Naive thymus-derived CD4-positive, alpha-beta T cell (primary cell): ENCODE measurements at regions not wholly inside any gene's neighbourhood (a gene's known extent, or its start where the extent isn't known, plus 50 kb on each side); places are given as distances from the start of the nearest gene placed in this dataset.

Source experiments
- ATAC-seq: fragments of 150-1000 bp; cut with Tn5 transposase; 2 replicates; pipeline ENCODE4 v1.10.0; 2021; ENCODE audit warnings: mild to moderate bottlenecking, moderate library complexity
- CTCF ChIA-PET: fragments of 350-600 bp; sonication (Branson Sonifier 250); formaldehyde crosslinking; loops from one replicate; lab custom pipeline; 2021; ENCODE audit warnings: antibody characterized with exemption; lab: Charles Lee
- POLR2A ChIA-PET: fragments of 350-600 bp; sonication (Branson Sonifier 250); formaldehyde crosslinking; loops from one replicate; lab custom pipeline; 2021; ENCODE audit warnings: antibody characterized with exemption, inconsistent platforms; lab: Charles Lee
- DNase-seq, 9 donors: peaks; one replicate each; pipeline versions ENCODE4 v3.0.0 to v3.0.0-alpha.2; 2020 to 2022; ENCODE audit warnings: mixed read lengths in 1 of 9
- H3K27ac ChIP-seq: one replicate; pipeline ENCODE4 v1.7.0; 2013; ENCODE audit warnings: mild to moderate bottlenecking, low read depth, low read length, moderate library complexity
- H3K27me3 ChIP-seq, 2 donors: one replicate each; pipeline ENCODE4 v1.7.0; 2013; ENCODE audit warnings: low read length in 2 of 2, mild to moderate bottlenecking in 2 of 2, moderate library complexity in 2 of 2; ENCODE audit not compliant: control insufficient read depth in 2 of 2, insufficient read depth in 2 of 2
- H3K36me3 ChIP-seq, 3 experiments: 1 replicate in 2 of 3; 2 replicates in 1 of 3; pipeline ENCODE4 v1.7.0; 2013; ENCODE audit warnings: low read length in 3 of 3, mild to moderate bottlenecking in 3 of 3, moderate library complexity in 1 of 3; ENCODE audit not compliant: insufficient read depth in 3 of 3, control insufficient read depth in 2 of 3
- H3K4me1 ChIP-seq, 2 donors: one replicate each; pipeline ENCODE4 v1.7.0; 2013; ENCODE audit warnings: low read length in 2 of 2, mild to moderate bottlenecking in 2 of 2, moderate library complexity in 1 of 2; ENCODE audit not compliant: control insufficient read depth in 2 of 2, insufficient read depth in 2 of 2
- H3K4me3 ChIP-seq: 2 replicates; pipeline ENCODE4 v1.7.0; 2013; ENCODE audit warnings: mild to moderate bottlenecking, low read length
- H3K9me3 ChIP-seq, 3 experiments: 1 replicate in 2 of 3; 2 replicates in 1 of 3; pipeline ENCODE4 v1.7.0; 2013; ENCODE audit warnings: low read length in 3 of 3; ENCODE audit not compliant: control insufficient read depth in 2 of 3
- H3K27ac Mint-ChIP-seq, 9 donors: one replicate each; pipeline ENCODE4 v1.8.0; 2020 to 2022; ENCODE audit warnings: mixed read lengths in 9 of 9, mild to moderate bottlenecking in 8 of 9, moderate library complexity in 5 of 9, inconsistent platforms in 2 of 9
- H3K27me3 Mint-ChIP-seq, 5 donors: one replicate each; pipeline ENCODE4 v1.8.0; 2021 to 2022; ENCODE audit warnings: mixed read lengths in 5 of 5, mild to moderate bottlenecking in 1 of 5
- H3K36me3 Mint-ChIP-seq, 5 donors: one replicate each; pipeline ENCODE4 v1.8.0; 2020 to 2022; ENCODE audit warnings: mixed read lengths in 5 of 5, mild to moderate bottlenecking in 3 of 5, inconsistent platforms in 1 of 5
- H3K4me1 Mint-ChIP-seq, 7 donors: one replicate each; pipeline ENCODE4 v1.8.0; 2020 to 2022; ENCODE audit warnings: mixed read lengths in 7 of 7, mild to moderate bottlenecking in 3 of 7, inconsistent platforms in 1 of 7
- H3K4me3 Mint-ChIP-seq, 10 donors: one replicate each; pipeline ENCODE4 v1.8.0; 2020 to 2022; ENCODE audit warnings: mild to moderate bottlenecking in 10 of 10, mixed read lengths in 10 of 10, moderate library complexity in 6 of 10, inconsistent platforms in 2 of 10
- H3K9me3 Mint-ChIP-seq, 11 donors: one replicate each; pipeline ENCODE4 v1.8.0; 2020 to 2022; ENCODE audit warnings: mixed read lengths in 11 of 11, mild to moderate bottlenecking in 4 of 11, inconsistent platforms in 1 of 11, moderate library complexity in 1 of 11
- intact Hi-C, 2 donors: fragments of 100-400 bp; cut with micrococcal nuclease; formaldehyde crosslinking; loops; one replicate each; pipeline ENCODE4 v1.15.1; 2023

- DNase-seq (no peak), ATAC-seq (no peak)
- Mint-ChIP-seq H3K4me3 (no peak overlapping the region), H3K27ac (no peak overlapping the region), H3K9me3 (peaks cover 0 to 22% (median 6%) of the 10 kb centered on the region in 11 donors), H3K27me3 (peaks cover 0 to 9% (median 4%) of the 10 kb centered on the region in 5 donors), H3K4me1 (no peaks in the 10 kb centered on the region), H3K36me3 (peaks cover 0 to 3% (median 0%) of the 10 kb centered on the region in 5 donors)
- ChIA-PET POLR2A (no interaction called here), CTCF (no interaction called here)
- Histone ChIP-seq H3K4me3 (no peak overlapping the region), H3K4me1 (no peaks in the 10 kb centered on the region), H3K9me3 (no peaks in the 10 kb centered on the region), H3K27ac (no peak overlapping the region), H3K27me3 (no peaks in the 10 kb centered on the region), H3K36me3 (no peaks in the 10 kb centered on the region)
- intact Hi-C loops = no loop called here
These were observed 206.6 kb upstream of the KLHL29 start for GRCh38 chr2:23178396-23178795.

GRCh38 chr2:23183733-23184132, 201.2 kb upstream of the KLHL29 start:
- DNase-seq = no peak
- ChIA-PET CTCF (no interaction called here), POLR2A (no interaction called here)
- H3K36me3 Mint-ChIP-seq = peaks cover 0 to 3% (median 0%) of the 10 kb centered on the region in 5 donors
- no peaks in the 10 kb centered on the region for H3K4me1 Mint-ChIP-seq
- H3K4me3 ChIP-seq = no peak overlapping the region
- intact Hi-C loops = no loop called here
- H3K27me3 Mint-ChIP-seq = peaks cover 0 to 17% (median 3%) of the 10 kb centered on the region in 5 donors
- no peaks in the 10 kb centered on the region for H3K4me1 ChIP-seq
- no peak for ATAC-seq
- no peak overlapping the region for H3K27ac Mint-ChIP-seq
- H3K4me3 Mint-ChIP-seq = no peak overlapping the region
- no peaks in the 10 kb centered on the region for H3K27me3 ChIP-seq
- no peaks in the 10 kb centered on the region for H3K9me3 ChIP-seq
- peaks cover 0 to 19% (median 4%) of the 10 kb centered on the region in 11 donors for H3K9me3 Mint-ChIP-seq
- H3K36me3 ChIP-seq = no peaks in the 10 kb centered on the region
- H3K27ac ChIP-seq = no peak overlapping the region

- ChIA-PET CTCF (no interaction called here), POLR2A (no interaction called here)
- H3K9me3 Mint-ChIP-seq = peaks cover 0 to 17% (median 6%) of the 10 kb centered on the region in 11 donors
- intact Hi-C loops = loop anchor here in 1 of 2 donors (5.0 kb wide), 1 partner anchor 264 kb away; no protein-coding TSS in a partner anchor
- H3K36me3 ChIP-seq = no peaks in the 10 kb centered on the region
- H3K4me3 ChIP-seq = no peak overlapping the region
- H3K27ac Mint-ChIP-seq = no peak overlapping the region
- H3K27ac ChIP-seq = no peak overlapping the region
- H3K27me3 ChIP-seq = no peaks in the 10 kb centered on the region
- H3K4me1 ChIP-seq = no peaks in the 10 kb centered on the region
- peaks cover 0 to 5% (median 0%) of the 10 kb centered on the region in 3 experiments for H3K9me3 ChIP-seq
- ATAC-seq (no peak), DNase-seq (no peak)
- H3K4me3 Mint-ChIP-seq = no peak overlapping the region
- H3K4me1 Mint-ChIP-seq = no peaks in the 10 kb centered on the region
- no peaks in the 10 kb centered on the region for H3K36me3 Mint-ChIP-seq
- peaks cover 0 to 31% (median 11%) of the 10 kb centered on the region in 5 donors for H3K27me3 Mint-ChIP-seq
These were observed 186.5 kb upstream of the KLHL29 start for GRCh38 chr2:23198316-23199114.

GRCh38 chr2:23199115-23199918, 185.7 kb upstream of the KLHL29 start:
- Mint-ChIP-seq H3K4me1 (no peaks in the 10 kb centered on the region), H3K36me3 (no peaks in the 10 kb centered on the region), H3K27me3 (peaks cover 0 to 31% (median 11%) of the 10 kb centered on the region in 5 donors), H3K27ac (no peak overlapping the region), H3K9me3 (peaks cover 0 to 17% (median 6%) of the 10 kb centered on the region in 11 donors), H3K4me3 (no peak overlapping the region)
- ChIA-PET CTCF (no interaction called here), POLR2A (no interaction called here)
- DNase-seq (no peak), ATAC-seq (no peak)
- Histone ChIP-seq H3K27me3 (no peaks in the 10 kb centered on the region), H3K4me1 (no peaks in the 10 kb centered on the region), H3K4me3 (no peak overlapping the region), H3K36me3 (no peaks in the 10 kb centered on the region), H3K9me3 (peaks cover 0 to 5% (median 0%) of the 10 kb centered on the region in 3 experiments), H3K27ac (no peak overlapping the region)
- intact Hi-C loops = loop anchor here in 1 of 2 donors (5.0 kb wide), 1 partner anchor 263 kb away; no protein-coding TSS in a partner anchor

GRCh38 chr2:23200068-23200786, 184.8 kb upstream of the KLHL29 start:
- CTCF ChIA-PET = no interaction called here

GRCh38 chr2:23200787-23201114, 184.2 kb upstream of the KLHL29 start:
- DNase-seq = no peak
- H3K36me3 ChIP-seq = no peaks in the 10 kb centered on the region
- CTCF ChIA-PET = no interaction called here
- POLR2A ChIA-PET = no interaction called here
- no peak overlapping the region for H3K27ac ChIP-seq
- H3K4me1 ChIP-seq = no peaks in the 10 kb centered on the region
- no peak for ATAC-seq
- intact Hi-C loops = no loop called here
- no peaks in the 10 kb centered on the region for H3K36me3 Mint-ChIP-seq
- no peak overlapping the region for H3K4me3 Mint-ChIP-seq
- H3K9me3 Mint-ChIP-seq = peaks cover 0 to 11% (median 6%) of the 10 kb centered on the region in 11 donors
- H3K4me3 ChIP-seq = no peak overlapping the region
- H3K27ac Mint-ChIP-seq = no peak overlapping the region
- no peaks in the 10 kb centered on the region for H3K27me3 ChIP-seq
- H3K27me3 Mint-ChIP-seq = peaks cover under 1 to 35% (median 15%) of the 10 kb centered on the region in 5 donors
- H3K9me3 ChIP-seq = peaks cover 0 to 5% (median 0%) of the 10 kb centered on the region in 3 experiments
- H3K4me1 Mint-ChIP-seq = no peaks in the 10 kb centered on the region

More at GRCh38 chr2:23200068-23200786, 184.8 kb upstream of the KLHL29 start:
- Mint-ChIP-seq H3K9me3 (peaks cover 0 to 11% (median 6%) of the 10 kb centered on the region in 11 donors), H3K36me3 (no peaks in the 10 kb centered on the region), H3K27ac (no peak overlapping the region), H3K4me1 (no peaks in the 10 kb centered on the region), H3K27me3 (peaks cover 0 to 30% (median 14%) of the 10 kb centered on the region in 5 donors), H3K4me3 (no peak overlapping the region)
- peaks cover 0 to 5% (median 0%) of the 10 kb centered on the region in 3 experiments for H3K9me3 ChIP-seq
- no peak for DNase-seq
- no peaks in the 10 kb centered on the region for H3K4me1 ChIP-seq
- no peak overlapping the region for H3K27ac ChIP-seq
- H3K4me3 ChIP-seq = no peak overlapping the region
- POLR2A ChIA-PET = no interaction called here
- intact Hi-C loops = no loop called here
- no peaks in the 10 kb centered on the region for H3K36me3 ChIP-seq
- no peak for ATAC-seq
- no peaks in the 10 kb centered on the region for H3K27me3 ChIP-seq
